HL-60/S4 (cell line): ENCODE measurements at regions not wholly inside any gene's neighbourhood (a gene's known extent, or its start where the extent isn't known, plus 50 kb on each side); places are given as distances from the start of the nearest gene placed in this dataset.

ENCODE experiments used
- in situ Hi-C: fragments of 300-500 bp; cut with MboI; formaldehyde crosslinking; loops from 2 replicates; pipeline ENCODE4 v1.14.3; 2022; ENCODE audit warnings: low sequenced_read_pairs

DNA sequence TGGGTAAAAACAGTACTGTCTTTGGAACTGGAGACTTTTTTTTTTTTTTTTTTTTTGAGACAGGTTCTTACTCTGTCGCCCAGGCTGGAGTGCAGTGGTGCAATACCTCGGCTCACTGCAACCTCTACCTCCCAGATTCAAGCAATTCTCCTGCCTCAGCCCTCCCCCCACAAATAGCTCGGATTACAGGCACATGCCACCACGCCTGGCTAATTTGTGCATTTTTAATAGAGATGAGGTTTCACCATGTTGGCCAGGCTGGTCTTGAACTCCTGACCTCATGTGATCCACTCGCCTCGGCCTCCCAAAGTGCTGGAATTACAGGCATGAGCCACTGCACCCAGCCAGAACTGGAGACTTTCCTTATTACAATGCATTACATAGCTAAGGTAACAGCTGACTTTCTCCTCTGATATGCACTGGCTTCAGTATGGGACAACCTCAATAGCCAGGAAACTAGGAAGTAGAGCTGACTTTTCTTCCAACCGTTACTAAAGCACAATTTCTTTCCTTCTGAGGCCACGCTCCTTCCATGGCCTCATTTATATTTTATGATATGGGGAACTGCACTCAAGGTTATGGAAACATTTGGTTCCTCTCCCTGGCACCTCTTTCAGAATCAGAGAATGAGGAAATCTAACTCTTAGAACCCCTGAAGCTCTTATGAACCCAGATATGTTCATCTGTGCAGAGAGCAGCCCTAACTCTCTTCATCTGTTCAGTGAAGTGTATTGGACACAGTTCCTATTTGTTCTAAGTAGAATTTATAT lies 53.5 kb upstream of the FAM9B start:
- in situ Hi-C loops: no loop called here

DNA sequence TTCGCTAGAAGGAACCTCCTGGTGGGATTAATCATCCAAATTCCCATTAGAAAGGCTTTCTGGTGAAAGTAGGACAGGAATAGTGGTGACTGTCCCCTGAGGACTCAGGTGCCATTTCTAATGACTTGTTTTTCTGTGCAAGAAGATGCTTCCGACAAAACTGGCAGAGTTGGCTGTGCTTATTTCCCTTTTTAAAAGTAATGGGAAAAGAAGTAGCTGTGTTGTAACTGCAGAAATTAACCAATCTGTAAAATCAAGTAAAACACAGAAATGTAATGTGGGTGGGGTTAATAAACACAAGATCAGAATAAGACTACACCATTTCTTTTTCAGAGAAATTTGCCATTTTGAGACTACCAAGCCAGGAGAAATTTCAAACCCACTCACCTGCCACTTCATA lies 55.0 kb upstream of the FAM9B start:
- in situ Hi-C loops: no loop called here

DNA sequence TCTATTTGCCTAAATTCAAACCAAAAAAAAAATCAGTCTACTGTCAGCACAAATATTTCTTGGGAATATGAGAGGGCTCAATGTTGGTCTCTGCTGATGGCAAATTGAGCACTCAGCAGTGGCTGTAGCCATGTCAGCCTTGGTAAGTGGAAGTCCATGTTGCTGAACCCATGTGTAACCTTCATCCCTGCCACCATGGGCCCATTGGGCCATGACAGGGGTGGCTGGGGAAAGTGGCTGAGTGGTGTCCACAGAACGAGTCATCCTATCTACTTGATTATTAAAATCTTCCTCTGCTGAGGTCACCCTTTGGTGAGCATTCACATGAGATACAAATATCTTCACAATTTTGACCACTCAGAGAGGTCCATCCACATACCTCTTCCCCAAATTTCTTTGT lies 56.8 kb upstream of the FAM9B start:
- in situ Hi-C loops: no loop called here

DNA sequence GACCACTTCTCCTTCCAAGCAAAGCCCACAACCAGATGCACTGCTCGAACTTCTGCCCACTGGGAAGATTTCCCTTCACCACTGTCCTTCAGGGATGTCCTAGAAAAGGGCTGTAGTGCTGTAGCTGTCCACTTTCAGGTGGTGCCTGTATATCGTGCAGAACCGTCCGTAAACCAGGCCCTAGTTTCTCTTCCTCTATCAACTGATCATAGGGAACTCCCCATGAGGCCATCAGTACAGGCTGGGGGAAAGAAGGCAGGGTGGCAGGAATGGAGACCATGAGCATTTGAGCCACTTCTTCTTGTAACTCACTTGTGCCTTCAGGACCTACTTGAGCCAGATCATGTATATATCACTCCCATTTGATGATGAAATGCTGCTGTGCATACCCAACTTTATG lies 57.3 kb upstream of the FAM9B start:
- in situ Hi-C loops: no loop called here

DNA sequence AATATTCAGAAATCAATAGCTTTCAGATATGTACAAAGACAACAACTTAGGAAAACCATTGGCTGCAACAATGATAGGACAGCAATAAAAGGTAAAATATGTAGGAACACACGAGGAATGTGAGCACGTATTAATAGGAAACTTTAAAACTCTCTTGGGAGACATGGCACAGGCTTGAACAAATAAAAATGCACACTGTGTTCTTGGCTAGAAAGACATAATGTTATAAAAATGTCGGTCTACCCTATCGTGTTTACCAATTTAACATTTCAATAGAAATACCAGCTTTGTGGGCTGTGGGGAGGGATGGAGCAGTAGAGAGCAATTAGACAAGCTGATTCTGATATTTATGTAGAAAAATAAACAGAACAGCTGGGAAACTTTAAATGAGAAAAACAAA lies 69.0 kb upstream of the FAM9B start:
- in situ Hi-C loops: no loop called here

DNA sequence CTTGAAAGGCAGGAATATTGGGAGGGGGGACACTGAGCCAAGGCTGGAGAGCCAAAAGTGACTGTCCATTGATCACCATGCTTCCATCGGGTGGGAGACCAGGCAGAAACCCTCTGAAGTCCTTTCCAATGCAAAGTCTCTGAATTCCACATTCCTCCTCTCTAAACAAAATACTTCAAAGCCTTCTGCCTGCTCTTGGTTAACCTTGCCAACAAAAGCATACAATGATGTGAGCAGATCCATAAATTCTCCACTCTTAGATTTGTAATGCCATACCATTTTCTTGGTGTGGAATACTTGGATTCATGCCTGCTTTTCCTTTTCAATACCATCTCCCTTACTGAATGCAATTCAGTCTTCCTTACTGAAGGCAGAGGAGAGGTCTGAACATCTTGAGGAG lies 74.1 kb upstream of the FAM9B start:
- in situ Hi-C loops: no loop called here

DNA sequence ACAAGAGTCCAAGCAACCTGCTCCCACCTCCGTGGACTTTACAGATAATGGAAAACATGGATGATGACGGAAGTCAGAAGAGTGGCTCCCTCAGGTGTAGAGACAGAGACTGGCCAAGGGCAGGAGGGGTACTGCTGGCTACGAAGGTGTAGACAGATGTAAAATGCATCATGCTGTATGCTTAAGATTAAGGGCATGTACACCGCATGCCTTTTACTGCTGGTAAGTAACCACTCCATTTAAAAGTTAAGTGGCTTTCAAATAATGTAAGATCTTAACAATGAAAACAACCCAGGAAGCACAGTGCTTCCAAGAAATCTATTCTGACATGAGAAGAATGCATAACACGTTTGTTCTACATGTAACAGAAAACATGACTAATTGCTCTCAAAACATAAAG lies 76.9 kb upstream of the FAM9B start:
- in situ Hi-C loops: no loop called here

DNA sequence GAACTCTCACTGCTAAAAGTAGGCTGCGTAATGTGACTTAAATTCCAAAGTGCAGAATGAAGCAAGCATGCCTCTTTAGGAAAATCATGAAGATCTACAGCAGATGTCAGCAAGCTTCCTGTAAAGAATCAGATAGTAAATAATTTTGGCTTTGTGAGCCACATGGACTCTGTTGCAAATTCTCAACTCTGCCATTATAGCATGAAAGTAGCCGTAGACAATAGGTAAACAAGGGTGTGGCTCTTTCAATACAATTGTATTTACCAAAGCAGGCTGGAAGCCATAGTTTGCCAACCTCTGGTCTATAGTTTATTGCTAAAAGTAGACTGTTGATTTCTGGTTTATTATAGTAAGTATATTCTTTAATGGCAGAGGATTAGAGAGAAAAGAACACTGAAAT lies 80.3 kb upstream of the FAM9B start:
- in situ Hi-C loops: no loop called here

DNA sequence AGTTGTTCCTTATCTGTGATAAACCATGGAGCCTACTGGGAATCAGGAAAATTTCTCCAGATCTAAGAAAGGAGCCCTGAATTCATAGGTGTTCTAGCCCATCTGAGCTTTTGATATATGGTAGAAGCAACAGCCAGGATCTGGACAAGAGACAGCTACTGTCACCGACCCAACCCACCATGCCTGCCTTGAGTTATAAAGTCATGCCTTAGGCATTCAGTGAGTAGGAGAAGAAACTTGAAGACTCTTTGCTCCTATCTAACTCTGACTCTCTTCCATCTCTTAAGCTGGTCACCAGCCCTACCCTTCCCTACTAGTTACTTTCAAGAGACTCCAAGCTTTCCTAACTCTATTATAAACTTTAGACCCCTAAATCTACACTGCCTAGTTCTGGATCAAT lies 83.9 kb upstream of the FAM9B start:
- in situ Hi-C loops: no loop called here

DNA sequence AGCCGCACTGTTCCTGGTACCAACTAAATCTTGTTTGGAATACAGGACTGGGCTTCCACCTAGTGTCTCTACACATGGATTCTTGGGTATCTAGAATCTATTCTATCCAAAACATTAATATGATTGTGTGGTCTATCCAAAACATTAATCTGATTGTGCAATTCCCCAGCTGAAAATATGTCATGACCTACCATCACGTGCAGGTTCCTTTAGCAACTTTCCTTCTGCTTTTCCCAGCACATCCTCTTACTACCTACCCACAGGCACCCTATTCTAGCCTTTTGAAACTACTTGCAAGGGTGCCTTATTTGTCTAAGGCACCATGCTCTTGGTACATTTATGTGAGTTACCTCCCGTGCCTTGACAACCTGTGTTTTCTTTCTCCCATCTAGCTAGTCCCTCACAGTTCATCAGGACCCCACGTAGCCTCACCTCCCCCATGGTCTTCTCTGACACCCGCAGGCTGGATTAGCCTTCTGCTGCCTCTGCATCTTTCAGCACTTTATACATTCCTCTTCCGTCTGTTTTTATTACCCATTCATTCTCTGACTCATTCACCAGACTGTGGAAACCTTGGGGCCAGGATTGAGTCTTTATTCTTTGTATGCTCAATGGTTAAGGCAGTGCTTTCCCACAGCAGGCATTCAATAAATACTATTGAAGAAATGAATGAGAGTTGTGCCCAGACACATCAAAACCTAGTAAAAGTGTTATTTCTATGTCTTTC lies 88.8 kb upstream of the FAM9B start:
- in situ Hi-C loops: no loop called here

DNA sequence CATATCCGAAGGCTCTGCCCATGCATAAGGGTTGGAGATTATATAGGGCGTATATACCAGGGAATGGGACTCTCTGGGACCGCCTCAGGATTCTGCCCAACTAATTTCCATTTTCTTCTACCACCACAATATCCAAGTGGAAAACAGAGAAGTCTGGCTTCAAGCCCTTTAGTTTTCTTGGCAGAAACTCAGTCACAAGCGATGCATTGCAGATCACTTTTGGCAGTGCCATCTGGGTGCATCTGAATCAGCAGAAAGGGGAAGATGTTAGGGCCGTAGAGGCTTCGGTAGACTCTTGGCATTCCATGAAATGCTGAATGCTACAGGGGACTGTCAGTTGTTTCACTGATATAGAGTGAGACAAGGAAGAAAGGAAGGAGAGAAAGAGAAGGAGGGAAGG lies 94.1 kb upstream of the FAM9B start:
- in situ Hi-C loops: no loop called here

DNA sequence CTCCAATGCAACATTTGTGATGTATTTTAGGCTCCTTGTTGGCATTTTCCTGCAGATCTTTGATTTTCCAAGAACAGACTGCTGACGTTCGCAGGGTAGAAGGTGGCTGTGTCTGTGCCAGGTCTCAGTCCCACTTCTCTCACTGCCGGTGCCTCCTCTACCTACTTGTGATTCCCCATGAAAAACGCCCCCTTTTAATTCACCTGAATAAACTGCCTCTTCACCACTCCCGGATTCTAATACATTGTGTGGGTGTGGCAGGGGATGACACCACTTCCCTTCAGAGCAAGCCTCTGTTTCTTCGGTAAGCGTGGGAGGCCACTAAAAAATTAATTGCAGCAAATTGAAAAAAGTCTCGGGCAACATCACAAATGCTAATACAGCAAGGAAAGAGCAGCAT lies 96.1 kb upstream of the FAM9B start:
- in situ Hi-C loops: no loop called here

DNA sequence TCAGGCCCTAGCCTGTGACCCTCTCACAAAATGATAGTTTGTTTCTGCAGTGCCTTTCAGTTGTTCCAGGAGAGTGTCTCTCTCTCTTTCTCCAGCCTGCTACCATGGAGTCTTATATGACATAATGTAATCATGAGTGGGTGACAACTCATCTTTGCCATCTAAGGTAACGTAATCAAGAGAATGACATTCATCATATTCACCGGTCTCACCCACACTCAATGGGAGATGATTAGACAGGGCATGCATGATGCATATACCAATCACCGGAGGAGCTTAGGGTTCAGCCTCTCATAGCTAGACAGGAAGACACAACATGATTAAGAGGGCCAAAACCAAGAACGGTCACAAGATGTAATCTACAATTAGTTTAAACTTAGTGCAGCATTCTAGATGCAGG lies 97.1 kb upstream of the FAM9B start:
- in situ Hi-C loops: no loop called here

DNA sequence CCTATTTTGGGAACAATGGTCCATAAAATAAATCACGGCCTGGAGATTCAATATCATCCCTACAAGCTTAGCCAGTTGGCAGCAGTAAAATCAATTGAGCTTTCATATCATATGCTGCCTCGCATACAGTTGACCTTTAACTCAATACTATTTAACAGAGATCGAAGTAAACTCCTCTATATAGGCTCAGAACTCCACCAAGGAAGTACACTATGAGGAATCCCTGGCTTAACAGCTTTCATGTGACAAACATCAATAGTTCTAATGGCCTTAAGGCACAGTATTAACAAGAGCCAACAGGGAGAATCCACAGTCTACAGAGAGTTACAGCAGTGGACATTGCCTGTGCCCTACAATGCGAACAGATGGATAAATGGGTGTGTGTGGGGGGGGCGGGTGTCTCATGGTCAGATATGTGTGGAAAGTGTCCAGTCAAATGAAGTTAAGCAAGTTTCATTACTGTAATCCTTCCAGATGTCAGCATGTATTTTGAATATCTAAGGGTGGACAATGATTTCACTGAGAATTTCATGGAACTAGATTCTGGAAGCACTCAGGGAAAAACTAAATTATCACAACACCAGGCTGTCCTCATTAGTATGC lies 98.2 kb upstream of the FAM9B start:
- in situ Hi-C loops: no loop called here

DNA sequence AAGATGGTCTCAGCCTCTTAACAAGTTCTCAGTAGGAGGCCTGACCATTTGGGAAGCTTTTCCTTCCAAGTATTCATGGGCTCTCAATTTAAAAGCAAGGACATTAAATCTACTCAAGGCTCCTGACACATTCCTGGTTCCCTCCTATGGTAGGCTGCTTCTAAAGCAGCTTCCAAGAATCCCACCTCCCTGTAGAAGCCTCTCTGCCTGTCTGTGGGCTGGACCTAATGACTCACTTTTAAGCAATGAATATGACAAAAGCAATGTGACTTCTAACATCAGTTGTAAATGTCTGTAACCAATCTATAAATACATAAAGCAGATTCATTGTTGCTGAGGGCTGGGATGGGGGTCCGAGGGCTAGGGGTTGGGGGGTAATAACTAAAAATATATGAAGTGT lies 99.5 kb upstream of the FAM9B start:
- in situ Hi-C loops: no loop called here

DNA sequence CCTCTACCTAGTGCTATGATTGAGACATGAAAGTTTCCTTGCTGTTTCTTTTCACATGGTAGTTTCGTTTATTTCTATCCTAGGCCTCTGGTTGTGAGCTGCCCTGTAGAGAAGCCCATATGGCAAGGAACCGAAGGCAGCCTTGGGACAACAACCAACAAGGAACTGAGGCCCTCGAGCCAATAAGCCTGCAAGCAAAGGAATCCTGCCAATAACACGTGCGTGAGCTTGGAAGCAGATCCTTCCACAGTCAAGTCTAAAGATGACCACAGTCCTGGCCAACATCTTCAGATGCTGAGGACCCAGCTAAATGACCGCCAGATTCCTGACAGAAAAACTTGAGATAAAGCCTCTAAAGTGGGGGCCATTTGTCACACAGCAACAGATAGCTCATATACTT lies 100.4 kb upstream of the FAM9B start:
- in situ Hi-C loops: no loop called here

DNA sequence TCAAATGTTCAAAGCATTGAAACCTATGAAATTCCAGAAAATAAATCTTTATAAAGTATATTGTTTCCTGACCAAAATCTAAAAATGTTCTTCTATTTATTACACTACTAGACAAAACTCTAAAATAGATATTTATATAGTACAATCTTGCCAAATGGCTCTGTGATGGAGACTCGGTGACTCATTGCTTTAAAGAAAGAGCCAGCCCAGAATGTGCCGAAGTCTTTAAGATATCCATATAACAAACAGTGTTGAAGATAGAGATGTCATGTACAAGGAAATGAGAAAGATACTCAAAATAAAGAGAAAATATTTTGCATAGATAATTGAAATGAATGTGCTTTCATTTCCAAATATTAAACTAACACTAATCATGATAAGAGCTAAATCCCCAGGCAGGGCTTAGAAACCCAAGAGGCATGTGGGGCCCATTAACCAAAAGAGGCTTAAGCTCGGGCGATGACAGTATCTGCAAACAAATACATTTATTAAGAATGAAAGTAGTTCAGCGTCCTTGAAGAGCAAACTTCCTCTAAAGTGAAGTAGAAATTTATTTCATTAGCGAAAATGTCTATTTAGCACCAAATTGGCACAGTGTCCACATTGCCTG lies 102.1 kb upstream of the FAM9B start:
- in situ Hi-C loops: no loop called here

DNA sequence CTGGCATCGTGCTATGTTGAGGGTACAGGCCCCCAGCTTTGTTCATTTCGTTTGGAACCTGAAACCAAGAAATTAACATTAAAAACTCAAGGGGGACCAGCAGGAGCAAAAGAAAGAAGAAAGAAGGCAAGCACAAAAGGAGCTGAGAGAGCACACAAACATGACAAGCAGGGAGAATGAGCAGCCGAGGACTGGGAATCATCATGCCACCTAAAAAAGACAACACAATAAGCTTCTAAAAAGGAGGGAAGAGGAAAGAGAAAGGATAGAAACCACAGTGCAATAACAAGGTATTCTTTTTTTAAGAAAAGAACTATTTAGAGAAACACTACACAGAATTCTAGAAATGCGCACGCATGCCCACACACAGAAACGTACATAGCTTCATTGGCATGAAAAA lies 103.2 kb upstream of the FAM9B start:
- in situ Hi-C loops: no loop called here

DNA sequence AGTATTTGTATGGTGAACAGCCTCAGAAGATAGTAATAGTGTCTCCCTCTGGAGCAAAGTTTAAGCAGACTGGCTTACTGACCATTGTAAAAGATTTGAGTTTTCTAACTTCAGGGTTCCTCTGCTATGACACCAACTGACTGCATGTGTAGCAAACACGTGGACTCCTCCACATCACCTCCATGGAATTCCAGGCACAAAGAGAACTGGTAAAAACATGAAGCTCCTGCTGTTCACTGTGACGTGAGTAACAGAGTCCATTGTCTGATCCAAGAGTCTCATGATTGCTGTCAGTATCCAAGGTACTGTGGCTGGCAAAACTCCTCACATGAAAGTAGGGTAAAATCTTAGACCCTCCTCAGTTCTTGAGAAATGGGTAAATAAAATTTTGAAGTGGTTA lies 107.6 kb upstream of the FAM9B start:
- in situ Hi-C loops: no loop called here

DNA sequence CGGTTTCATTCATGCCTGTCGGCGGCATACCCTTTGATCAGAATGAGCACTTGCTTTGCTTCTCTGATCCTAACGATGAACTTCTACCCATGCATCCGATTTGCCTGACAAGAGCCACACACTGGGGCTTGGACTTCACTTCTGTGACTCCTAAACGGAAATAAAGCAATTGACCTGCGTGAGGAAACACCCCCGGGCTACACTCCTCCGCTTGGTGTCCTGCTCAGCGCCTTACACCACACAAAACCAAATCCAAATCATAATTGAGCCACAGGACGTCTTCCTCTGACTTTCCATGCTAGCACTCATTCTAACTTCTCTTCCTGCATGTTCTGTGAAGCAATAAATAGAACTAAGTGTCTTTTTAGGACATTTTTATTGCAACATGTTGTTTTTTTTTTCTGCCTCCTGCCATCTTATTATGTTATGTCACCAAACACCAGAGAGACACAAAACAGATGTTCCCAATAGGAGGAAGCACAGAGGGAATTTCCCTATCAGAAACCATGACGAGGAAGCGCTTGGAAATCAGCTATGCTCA lies 110.8 kb upstream of the FAM9B start:
- in situ Hi-C loops: no loop called here

DNA sequence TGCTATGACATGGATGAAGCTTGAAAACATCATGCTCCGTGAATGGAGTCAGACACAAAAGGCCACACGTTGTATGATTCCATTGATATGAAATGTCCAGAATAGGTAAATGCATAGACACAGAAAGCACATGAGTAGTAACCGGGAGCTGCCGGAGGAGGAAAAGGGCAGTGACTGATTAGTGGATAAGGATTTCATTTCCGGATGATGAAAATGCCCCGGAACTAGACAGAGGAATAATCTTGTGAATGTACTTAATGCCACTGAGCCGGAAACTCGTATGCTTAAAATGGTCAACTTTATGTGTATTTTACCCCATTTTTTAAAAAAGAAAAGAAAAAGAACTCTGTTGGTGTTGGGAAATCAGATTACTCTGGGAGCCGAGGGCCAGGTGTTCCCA lies 112.7 kb upstream of the FAM9B start:
- in situ Hi-C loops: no loop called here

DNA sequence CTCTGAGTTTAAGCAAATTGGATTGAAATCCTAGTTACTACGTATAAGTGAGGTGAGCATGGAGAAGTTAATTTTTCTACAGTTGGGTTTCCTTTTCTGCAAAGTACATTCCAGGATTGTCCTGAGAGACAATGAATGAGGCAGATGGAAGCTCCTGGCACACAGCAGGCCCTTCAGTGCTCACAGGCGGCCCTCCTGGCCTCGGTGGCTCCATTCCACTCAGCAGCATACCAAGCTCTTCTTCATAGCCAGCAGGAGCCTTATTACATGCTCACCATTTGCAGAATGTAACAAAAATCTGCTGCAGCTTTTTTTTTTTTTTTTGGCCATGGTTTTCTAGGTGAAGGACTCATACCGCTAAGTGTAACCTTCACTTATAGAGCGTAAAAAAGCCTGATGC lies 113.2 kb upstream of the FAM9B start:
- in situ Hi-C loops: no loop called here
